Midbrain (tissue), 1 donor: ENCODE measurements at regions not wholly inside any gene's neighbourhood (a gene's known extent, or its start where the extent isn't known, plus 50 kb on each side); places are given as distances from the start of the nearest gene placed in this dataset.

ENCODE experiments used
- DNase-seq: peaks from one replicate; lab custom pipeline; 2025; lab: John Stamatoyannopoulos, UW

- no peak for DNase-seq
Measured at GRCh38 chr3:105210141-105210540, 156.6 kb upstream of the ALCAM start.

GRCh38 chr3:105214590-105214989 lies 152.1 kb upstream of the ALCAM start:
- DNase-seq: no peak

GRCh38 chr3:105222568-105223093 lies 144.1 kb upstream of the ALCAM start:
- DNase-seq: no peak

- DNase-seq: no peak
Measured at GRCh38 chr3:105223815-105224214, 142.9 kb upstream of the ALCAM start.

GRCh38 chr3:105228696-105229095 lies 138.0 kb upstream of the ALCAM start:
- no peak for DNase-seq

GRCh38 chr3:105232553-105232952 lies 134.2 kb upstream of the ALCAM start:
- no peak for DNase-seq

GRCh38 chr3:105233010-105233409 lies 133.7 kb upstream of the ALCAM start:
- no peak for DNase-seq

- DNase-seq: no peak
Measured at GRCh38 chr3:105235221-105235620, 131.5 kb upstream of the ALCAM start.

GRCh38 chr3:105235785-105236184 lies 130.9 kb upstream of the ALCAM start:
- DNase-seq: no peak

GRCh38 chr3:105238367-105238766 lies 128.3 kb upstream of the ALCAM start:
- no peak for DNase-seq

- DNase-seq: no peak
Measured at GRCh38 chr3:105243076-105243475, 123.6 kb upstream of the ALCAM start.

- no peak for DNase-seq
Measured at GRCh38 chr3:105246536-105246935, 120.2 kb upstream of the ALCAM start.

- DNase-seq: no peak
Measured at GRCh38 chr3:105253225-105253624, 113.5 kb upstream of the ALCAM start.

GRCh38 chr3:105254154-105254553 lies 112.6 kb upstream of the ALCAM start:
- DNase-seq: no peak

GRCh38 chr3:105255350-105255749 lies 111.4 kb upstream of the ALCAM start:
- DNase-seq: no peak

- no peak for DNase-seq
Measured at GRCh38 chr3:105259496-105259895, 107.2 kb upstream of the ALCAM start.

- no peak for DNase-seq
Measured at GRCh38 chr3:105260385-105260784, 106.3 kb upstream of the ALCAM start.

- no peak for DNase-seq
Measured at GRCh38 chr3:105274536-105274935, 92.2 kb upstream of the ALCAM start.

- DNase-seq: no peak
Measured at GRCh38 chr3:105274958-105275357, 91.8 kb upstream of the ALCAM start.

- DNase-seq: no peak
Measured at GRCh38 chr3:105277656-105278055, 89.1 kb upstream of the ALCAM start.

- DNase-seq: no peak
Measured at GRCh38 chr3:105278688-105279087, 88.0 kb upstream of the ALCAM start.

- DNase-seq: no peak
Measured at GRCh38 chr3:105281989-105282388, 84.7 kb upstream of the ALCAM start.

- no peak for DNase-seq
Measured at GRCh38 chr3:105284876-105285275, 81.8 kb upstream of the ALCAM start.

- no peak for DNase-seq
Measured at GRCh38 chr3:105285653-105286241, 81.0 kb upstream of the ALCAM start.
